GM18502 (cell line): ENCODE measurements at regions not wholly inside any gene's neighbourhood (a gene's known extent, or its start where the extent isn't known, plus 50 kb on each side); places are given as distances from the start of the nearest gene placed in this dataset.

Experiments
- ATAC-seq: cut with Tn5 transposase; IDR thresholded peaks from one replicate; pipeline ENCODE4 v1.9.1; 2021; ENCODE audit warnings: mild to moderate bottlenecking; ENCODE audit not compliant: unreplicated experiment, poor library complexity

DNA sequence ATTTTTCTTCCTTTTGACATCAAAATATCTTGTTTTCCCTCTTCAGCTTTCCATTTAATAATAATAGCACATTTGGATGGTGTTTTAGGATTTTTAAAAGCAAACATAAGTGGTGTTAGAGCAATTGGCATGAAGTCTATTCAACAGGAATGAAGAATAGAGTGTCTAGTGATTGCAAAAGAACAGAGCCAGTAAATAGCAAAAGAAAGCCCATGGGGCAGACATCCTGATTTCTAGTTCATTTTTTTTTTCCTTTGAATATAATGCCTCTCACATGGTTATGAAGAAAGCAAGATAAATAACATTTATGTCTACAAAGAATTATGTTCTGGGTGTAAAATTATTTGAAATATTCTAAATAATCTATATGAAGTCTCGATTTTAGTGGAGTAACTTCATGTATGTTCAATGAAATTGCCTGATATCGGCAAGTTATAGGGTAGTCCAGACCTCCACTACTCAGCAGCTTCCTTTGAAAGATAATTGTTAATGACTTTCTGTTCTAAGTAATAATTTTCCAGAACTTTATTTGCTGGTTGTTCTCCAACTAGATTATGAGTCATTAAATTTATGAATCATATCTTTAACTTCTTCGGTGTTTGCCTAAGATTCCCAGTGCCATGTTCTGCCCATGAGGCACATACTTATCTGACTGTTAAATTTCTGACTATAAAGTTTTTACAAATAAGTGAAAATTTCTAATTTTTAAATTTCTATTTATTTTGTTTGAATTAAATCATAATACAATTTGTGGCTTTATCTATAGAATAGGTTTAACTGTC lies 587.9 kb downstream of the TLL1 start:
- no peak for ATAC-seq

DNA sequence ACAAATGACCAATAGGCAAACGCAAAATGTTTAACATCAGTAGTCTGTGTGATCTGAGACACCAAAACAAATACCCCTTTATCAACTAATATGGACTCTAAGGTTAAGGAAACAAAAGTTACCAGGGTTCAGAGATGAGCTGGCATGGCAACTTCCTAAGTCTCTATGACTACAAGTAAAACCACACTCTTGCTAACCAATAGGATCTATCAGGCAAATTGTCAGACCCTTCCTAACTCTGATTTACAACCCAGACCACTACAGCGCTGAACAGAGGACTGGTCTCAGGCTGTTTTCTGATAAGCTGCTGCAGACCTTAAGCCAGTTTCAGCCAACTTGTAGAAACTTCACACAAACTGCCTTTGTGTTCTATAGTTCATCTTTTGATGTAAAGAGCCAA lies 608.0 kb downstream of the TLL1 start:
- ATAC-seq: no peak

- no peak for ATAC-seq
Observed at GRCh38 chr4:166481739-166482138, 608.7 kb downstream of the TLL1 start.

DNA sequence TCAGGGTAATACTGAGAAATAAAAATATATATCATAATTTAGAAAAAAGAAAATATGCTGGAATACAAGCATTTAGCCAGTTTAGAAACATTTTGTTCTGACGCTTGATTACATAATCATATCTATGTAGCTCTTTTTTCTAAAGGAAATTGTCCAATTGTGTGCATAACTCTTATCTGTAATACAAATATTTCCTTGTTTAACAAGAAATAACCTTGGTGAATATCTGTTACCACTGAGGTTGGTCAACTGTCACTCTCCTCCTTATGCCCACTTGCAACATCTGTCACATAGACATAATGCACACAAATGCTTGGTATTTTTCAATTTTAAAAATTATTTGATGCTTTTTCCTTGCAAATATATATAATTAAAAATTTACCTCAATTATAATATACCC lies 609.7 kb downstream of the TLL1 start:
- no peak for ATAC-seq

DNA sequence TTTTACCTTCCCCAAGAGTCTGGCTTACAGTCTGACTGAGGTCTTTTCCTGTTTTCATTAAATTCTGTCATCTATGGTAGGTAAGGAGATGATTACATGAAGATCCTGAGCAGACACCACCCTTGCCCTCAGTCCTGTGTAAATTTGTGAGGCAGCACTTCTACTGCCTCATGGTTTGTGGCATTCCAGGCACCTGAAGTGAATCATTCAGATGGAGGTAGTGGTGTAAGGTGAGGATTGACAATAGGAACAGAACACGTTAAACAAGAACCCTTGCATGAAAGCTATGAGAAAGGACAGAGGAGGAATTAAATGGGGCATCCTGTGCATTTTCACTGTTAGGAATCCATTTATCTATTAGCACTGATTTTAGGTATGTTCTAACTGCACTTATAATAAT lies 618.6 kb downstream of the TLL1 start:
- ATAC-seq: no peak

- ATAC-seq: no peak
Observed at GRCh38 chr4:166493924-166494345, 620.9 kb downstream of the TLL1 start.

GRCh38 chr4:166498546-166498945 lies 625.5 kb downstream of the TLL1 start:
- no peak for ATAC-seq

DNA sequence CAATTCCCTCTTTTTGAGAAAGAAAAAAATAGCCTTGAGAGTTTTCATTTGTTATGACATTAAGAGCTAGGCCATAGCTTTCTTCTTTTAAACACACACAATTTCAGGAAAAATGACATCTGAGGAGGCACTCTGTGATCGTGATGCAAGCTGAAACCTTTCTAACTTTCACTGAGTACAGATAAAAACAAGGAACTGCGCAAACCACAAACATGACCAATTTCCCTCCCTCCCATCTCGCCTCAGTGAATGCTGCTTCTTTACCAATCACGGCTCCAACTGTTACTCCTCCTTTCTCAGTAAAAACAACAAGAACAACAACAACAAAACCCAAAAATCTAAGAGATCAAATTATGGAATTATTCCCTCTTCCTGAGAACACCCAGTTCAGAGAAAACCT lies 626.8 kb downstream of the TLL1 start:
- ATAC-seq: peak; percentile 44

GRCh38 chr4:166501941-166502382 lies 628.9 kb downstream of the TLL1 start:
- ATAC-seq: peak; percentile 87

- ATAC-seq: no peak
Observed at GRCh38 chr4:166502660-166503059, 629.6 kb downstream of the TLL1 start.

- no peak for ATAC-seq
Observed at GRCh38 chr4:166506051-166506450, 633.0 kb downstream of the TLL1 start.

GRCh38 chr4:166512267-166512666 lies 639.2 kb downstream of the TLL1 start:
- no peak for ATAC-seq

DNA sequence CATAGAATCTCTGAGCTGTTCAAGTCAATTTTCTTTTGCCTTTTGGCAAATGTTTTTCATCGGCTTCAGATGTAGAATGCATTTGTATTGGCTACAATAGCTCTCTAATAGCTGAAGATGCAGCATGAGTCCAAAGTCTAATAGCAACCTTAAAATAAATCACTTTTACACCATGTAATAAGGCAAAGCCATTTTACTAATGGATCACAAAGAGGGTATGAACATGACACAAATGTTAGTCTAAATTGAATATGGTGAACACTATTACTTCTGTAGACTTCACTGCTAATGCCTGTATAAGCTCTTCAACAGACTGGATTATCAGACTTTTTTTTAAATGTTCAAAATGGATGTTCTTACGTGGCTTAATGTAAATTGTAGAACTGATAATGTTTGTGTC lies 645.3 kb downstream of the TLL1 start:
- no peak for ATAC-seq

DNA sequence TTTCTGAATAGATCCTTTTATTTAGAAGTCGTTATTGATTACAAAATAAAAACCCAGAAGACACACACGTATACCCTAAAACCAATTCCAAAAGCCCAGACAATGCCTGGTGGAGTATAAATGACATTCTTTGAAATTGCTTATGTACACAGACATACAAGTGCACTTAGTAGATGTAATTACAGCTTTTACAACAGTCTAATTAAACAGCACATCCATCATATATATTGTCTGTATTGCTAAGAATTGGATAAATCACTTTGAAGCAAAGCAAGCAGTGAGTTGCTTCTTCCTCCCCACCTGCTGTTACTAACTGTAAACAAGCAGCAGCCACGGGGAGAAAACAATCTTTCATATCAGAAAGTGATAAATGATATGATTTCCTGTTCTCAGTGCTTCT lies 645.7 kb downstream of the TLL1 start:
- ATAC-seq: no peak

DNA sequence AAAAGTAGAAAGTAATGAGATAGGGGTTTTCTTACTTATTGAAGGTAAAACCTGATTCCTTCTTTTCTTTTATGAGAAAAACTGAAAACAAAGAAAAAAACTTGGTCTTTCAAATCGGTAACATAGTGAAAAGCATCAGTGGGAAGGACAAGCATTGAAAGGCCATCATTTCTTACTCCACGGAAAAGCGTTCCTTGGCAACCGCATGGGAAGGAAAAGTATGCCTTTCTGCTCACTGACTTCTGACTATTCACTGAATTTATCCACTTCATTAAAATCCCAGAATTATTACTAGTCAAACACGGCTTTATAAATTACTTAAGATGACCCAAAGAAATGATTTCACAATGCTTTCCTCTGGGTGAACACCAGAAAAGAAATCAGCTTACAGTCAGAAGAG lies 646.7 kb downstream of the TLL1 start:
- no peak for ATAC-seq

- ATAC-seq: no peak
Observed at GRCh38 chr4:166527500-166527899, 654.5 kb downstream of the TLL1 start.

- no peak for ATAC-seq
Observed at GRCh38 chr4:166531703-166532102, 658.7 kb downstream of the TLL1 start.

- no peak for ATAC-seq
Observed at GRCh38 chr4:166535865-166536264, 662.8 kb downstream of the TLL1 start.

DNA sequence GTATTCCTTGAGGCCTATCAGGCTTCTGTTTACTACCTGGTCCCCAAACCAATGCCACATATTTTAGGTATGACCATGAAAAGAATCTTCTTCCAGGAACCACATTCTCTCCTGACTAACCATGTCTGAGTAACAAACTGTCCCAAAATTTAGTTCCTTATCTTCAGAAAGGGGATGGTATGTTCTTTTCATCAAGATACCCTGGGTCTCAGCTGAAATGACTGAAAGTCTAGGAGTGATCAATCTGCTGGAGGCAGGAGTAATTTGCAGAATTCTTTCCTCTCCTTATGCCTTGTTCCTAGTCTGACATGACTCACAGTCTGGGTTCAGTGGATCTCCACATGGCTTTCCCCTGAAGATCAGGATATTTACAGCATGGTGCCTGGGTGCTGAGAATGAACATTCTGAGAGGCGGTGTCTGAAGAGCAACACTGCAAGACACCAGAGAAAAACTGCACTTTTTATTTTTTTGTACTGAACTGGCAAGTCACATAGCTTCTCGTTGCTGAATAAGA lies 665.5 kb downstream of the TLL1 start:
- ATAC-seq: no peak

DNA sequence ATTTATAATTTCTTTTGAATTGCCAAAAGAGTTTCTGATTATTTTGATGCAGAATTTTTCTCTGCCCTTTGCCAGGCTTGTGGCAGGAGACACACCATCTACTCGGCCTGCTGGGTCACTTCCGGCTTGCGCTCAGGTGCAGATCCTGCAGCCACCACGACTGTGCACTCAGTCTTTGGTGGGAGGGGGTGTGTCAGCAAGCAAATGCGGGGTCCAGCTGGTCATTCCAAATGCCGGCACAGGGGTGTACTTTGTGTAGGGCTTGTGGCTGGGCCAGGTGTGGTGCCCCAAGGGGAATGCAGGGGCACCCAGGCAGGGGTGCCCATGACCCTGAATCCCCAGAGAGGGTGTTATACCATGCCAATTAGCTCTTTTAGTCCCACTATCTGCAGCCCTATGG lies 673.0 kb downstream of the TLL1 start:
- no peak for ATAC-seq

DNA sequence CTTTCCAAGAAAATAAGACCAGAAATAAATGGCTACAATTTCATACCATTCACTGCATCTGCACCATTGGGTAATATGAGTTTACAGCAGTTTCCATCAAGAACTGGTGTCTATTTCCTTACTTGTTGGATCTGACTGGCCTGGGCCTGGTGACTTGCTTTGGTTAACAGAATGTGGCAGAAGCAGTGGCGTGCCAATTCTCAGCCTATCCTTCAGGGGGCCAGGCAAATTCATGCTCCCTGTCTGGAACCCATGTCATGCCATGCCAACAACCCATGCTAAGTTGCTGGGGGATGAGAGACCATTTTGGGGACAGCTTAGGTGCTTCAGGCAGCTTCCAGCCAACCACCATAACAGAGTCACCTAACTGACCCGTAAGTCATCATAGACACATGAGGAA lies 656.7 kb downstream of the SPOCK3 start:
- no peak for ATAC-seq

GRCh38 chr4:166585491-166585890 lies 648.8 kb downstream of the SPOCK3 start:
- ATAC-seq: no peak
